A673 (cell line): ENCODE measurements at regions not wholly inside any gene's neighbourhood (a gene's known extent, or its start where the extent isn't known, plus 50 kb on each side); places are given as distances from the start of the nearest gene placed in this dataset.

ENCODE experiments used
- EZH2 ChIP-seq: fragments of 200-600 bp; sonication (generic); IDR thresholded peaks from 2 replicates; pipeline ENCODE4 v1.6.1; 2017; ENCODE audit warnings: borderline replicate concordance, low read depth, mild to moderate bottlenecking, mixed read lengths, antibody characterized with exemption, low read length; ENCODE audit not compliant: poor library complexity, severe bottlenecking
- TF ChIP-seq, protein P1 (sequence below): fragments of 300-800, 200-600 bp; sonication (generic); conservative IDR thresholded peaks from 2 replicates; pipeline ENCODE4 v1.5.1; 2017; ENCODE audit warnings: low read depth, mild to moderate bottlenecking, antibody characterized with exemption, low read length, moderate library complexity, mixed read lengths

DNA sequence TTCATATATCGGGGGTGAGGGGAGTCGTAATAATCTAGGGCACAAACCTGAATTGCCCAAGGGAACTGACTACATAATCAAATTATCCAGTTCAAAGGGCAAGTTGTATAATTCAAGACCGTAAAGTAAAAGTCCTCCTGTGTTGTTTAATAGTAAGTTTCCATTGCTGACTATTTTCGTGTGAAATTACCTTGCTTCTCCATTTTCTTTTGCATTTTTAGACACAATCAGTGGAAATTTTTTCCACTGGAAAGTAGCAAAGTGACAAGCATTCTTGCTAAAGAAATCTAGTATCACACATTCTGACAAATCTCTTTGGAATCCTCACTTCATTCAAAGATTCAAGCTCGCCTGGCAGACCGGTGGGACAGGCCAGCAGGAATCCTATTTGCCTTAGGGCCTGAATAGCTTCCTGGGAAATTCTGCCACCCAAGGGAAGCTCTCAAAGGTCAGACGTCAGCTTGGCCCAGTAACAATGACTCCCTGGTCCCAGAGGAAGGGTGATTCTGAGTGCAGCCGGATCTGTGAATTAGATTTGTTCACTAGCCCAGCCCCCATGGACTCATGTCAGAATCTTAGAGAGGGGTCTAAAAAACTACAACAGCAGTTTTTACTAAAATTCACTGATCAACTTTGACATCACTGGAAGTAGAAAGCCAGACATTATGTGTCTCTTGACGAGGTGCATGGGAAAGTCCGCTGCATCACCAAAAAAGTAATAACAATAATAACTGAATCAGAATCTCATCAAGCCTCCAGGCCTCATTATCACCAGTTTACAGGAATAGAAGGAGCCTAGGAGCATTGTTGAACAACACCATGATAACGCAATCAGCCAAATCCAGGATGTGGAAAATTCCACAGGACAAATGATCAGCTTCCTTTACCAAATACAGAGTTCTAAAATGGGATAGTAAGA, 161.0 kb downstream of the SKIDA1 start:
- TF ChIP-seq, protein P1, sequence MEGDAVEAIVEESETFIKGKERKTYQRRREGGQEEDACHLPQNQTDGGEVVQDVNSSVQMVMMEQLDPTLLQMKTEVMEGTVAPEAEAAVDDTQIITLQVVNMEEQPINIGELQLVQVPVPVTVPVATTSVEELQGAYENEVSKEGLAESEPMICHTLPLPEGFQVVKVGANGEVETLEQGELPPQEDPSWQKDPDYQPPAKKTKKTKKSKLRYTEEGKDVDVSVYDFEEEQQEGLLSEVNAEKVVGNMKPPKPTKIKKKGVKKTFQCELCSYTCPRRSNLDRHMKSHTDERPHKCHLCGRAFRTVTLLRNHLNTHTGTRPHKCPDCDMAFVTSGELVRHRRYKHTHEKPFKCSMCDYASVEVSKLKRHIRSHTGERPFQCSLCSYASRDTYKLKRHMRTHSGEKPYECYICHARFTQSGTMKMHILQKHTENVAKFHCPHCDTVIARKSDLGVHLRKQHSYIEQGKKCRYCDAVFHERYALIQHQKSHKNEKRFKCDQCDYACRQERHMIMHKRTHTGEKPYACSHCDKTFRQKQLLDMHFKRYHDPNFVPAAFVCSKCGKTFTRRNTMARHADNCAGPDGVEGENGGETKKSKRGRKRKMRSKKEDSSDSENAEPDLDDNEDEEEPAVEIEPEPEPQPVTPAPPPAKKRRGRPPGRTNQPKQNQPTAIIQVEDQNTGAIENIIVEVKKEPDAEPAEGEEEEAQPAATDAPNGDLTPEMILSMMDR, result no peak
- no peak for TF ChIP-seq EZH2
